GM19467 (cell line): ENCODE measurements at regions not wholly inside any gene's neighbourhood (a gene's known extent, or its start where the extent isn't known, plus 50 kb on each side); places are given as distances from the start of the nearest gene placed in this dataset.
"Not testable (repeated sequence)": the region's sequence is repeated elsewhere in the genome, so short reads cannot be mapped to it uniquely, and the experiment has no call there.

Experiments used
- ATAC-seq: cut with Tn5 transposase; IDR thresholded peaks from one replicate; pipeline ENCODE4 v1.9.1; 2021; ENCODE audit warnings: mild to moderate bottlenecking, moderate library complexity; ENCODE audit not compliant: unreplicated experiment

DNA sequence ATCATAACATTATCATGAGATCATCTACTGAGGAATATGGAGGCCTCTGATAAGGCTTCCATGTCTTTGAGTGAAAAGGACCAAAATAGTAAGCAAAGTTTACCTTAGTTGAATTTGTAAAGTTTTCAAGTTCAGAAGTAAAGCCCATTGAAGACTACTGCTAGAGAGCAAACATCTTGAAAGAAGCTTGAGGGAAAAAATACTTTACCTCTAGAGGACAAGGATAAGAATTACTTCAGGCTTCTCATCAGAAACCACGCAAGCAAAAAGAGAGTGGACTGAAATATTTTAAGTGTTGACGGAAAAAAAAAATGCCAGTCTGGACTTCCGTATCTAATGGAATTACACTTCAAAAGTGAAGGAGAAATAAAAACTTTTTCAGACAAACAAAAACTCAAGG is 114.3 kb downstream of the MPP7 start:
- ATAC-seq, result no peak

DNA sequence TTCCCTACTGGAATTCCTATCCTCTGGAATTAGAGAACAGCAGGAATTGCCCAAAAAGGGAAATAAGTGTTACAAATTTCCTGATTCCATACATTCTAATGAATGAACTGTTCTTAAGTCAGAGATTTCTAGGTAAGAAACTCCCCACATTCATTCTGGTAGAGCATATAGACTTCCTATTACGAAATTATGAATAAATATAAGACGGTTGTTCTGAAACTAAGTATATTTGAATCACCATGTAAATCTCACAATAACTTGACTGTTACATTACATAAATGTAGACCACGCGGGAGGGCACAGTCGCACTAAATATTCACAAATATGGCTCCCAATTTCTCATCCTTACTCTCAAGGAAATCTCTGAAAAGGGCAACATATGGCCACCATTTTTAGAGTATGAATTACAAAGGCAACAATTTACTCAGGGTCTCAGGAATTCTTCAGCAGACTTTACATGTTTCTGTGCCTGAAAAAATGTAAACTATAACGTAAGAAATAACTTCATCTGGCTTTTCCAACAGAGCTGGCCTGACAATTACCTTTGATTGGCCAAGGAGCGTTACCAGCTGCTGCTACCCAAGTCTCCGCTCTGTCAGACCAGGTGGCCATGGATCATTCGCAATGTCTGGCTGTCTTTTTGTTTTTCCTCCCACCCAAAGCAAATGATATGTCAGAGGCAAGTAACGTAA is 115.8 kb downstream of the MPP7 start:
- no peak for ATAC-seq

DNA sequence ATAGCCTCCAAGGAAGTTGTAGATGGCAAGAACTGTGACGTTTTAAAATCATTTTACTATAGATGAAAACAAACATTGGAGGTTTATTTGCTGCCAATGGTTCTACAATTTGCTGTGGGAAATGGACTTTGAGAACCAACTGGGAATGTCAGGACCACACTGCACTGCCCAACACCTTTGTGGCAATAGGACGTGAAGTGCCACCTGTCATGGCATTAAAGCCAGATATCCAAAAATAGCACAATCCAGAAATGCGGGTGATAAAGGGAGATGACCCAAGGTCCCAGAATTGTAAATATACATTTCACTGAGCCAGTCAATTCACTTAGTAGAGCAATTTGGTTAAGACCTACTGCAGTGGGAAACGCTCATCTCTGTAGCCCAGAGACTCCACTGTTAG is 116.4 kb downstream of the MPP7 start:
- ATAC-seq, result no peak

DNA sequence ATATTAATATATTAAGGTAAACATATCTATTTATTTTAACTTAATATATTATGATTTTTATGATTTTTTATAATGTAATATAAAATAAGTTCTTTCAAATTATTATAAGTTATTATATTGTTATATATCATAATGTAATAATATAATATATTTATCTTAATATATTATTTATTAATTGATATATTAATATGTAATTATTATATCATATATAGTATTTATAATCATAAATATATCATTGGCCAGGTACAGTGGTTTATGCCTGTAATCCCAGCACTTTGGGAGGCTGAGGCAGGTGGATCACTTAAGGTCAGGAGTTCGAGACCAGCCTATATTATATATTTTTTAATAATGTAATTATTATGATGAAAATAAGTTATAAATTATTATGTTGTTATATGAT is 118.1 kb downstream of the MPP7 start:
- no peak for ATAC-seq

DNA sequence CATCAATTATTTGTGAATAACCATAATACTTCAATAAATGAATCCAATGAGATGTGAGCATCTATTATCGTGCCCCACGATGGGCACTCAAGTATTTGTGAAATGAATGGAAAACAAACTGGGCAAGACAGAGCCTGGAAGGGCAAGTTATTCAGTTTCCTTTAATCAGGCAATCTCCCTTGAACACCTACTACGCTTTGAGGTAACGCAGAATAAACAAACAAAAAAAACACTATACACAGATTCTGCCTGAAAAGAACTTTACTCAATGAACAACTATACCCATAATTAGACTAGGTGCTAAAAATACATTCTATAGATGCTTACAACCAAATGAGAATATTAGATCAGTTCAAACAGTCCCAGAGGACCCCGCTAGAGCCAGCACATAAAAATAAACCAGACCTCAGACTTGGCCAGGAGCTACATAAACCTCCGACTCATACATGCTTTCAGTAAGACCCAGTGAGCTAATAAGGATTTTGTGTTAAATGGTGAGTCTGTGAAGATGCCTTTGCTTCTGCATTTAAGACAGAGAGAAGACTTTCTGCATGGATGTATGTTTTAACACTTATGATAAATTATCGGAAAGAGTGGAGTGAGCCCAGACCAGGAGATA is 121.3 kb downstream of the MPP7 start:
- no peak for ATAC-seq

DNA sequence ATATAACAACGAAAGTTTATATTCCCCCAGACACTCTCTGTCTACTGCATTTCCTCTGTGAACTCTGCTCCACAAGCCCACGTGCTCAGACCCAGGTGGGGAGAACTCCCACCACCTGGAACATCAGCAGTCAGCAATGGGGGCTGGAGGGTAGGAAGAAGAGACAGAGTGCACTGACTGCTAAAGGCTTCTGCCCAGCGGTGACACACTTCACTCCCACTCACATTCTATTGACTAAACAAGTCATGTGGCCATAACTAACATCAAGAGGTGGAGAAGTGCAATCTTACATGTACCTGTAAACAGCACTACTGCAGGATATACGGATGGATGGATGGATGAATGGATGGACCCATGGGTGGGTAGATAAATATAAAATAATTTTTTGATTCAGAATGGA is 122.2 kb downstream of the MPP7 start:
- ATAC-seq, result no peak

DNA sequence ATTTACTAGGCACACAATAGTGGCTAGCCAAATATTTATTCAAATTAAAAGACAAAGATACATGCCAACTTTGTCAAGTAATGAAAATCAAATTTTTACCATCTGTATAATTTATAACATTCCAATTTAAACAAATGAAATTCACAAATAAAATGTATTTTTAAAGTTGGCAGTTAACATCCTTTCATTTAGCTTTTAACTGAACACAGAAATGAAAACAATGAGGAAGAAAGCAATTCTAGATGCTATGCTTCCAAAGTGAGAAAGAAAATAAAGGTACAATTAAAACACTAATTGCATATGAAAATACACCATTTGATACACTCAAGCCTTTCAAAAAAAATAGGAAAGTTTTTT is 123.1 kb downstream of the MPP7 start:
- ATAC-seq, result no peak

DNA sequence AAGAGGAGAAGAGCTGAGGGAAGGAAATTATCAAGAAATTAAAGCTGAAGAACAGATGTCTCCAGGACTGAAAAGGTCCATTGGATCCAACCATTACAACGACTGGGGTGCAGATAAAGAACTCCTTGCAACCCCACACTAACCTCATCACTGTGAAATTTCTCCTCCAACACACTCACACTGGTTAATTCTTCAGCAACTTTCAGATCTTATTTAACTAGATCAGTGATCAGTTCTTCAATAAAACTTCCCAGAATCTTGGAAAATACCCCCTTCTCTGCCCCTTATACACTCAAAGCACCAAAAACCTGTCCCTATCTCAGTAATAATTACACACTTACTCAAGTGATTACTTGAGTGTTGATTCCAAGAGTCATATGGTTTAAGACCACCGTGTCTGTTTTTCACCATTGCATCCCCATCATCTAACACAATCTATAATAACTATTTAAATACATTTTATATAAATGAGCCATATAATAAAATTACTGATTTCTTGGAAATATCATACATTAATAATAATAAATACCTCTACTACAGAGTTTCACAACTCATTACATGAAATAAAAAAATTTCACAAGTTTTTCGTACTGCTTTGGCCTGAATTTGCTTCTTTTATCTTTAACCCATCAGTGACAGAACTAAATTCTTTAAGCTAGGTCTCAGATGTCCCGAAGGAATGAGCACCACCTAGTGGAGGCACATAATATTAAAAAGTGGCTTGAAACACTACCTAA is 123.7 kb downstream of the MPP7 start:
- ATAC-seq, result peak; percentile 68

DNA sequence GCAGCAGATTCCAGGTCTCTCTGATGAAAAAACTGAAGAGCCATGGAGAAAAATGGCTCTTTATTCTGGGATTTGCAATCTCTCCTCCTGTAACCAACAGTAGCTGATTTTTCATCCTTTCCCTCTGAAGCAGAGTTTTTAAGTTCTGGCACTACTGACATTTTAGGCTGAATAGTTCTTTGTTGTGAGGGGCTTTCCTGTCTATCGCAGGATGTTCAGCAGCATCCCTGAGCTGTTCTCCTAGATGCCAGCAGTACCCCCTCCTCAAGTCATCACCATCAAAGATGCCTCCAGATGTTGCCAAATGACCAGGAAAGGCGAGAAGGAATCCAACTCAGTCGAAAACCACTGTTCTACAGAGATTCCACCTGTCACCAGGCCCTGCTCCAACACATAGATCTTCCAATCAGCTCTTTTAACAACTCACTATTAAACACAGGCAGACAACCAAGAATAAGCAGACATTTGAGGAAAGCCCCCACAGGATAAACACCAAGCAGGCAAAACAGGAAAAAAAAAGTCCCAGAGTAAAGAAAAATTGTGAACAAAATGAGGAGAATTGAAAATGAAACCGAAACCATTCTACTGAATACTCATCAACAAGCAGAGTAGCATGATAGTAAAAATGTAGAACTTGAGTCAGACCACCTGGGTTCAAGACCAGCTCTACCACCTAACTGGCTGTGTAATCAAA is 124.8 kb downstream of the MPP7 start:
- ATAC-seq, result no peak

- ATAC-seq, result not testable (repeated sequence)
Measured at GRCh38 chr10:28176498-28176897, 126.4 kb downstream of the MPP7 start.

- no peak for ATAC-seq
Measured at GRCh38 chr10:28172223-28172610, 130.6 kb downstream of the MPP7 start.

GRCh38 chr10:28171468-28172222 is 131.2 kb downstream of the MPP7 start:
- ATAC-seq, result no peak

GRCh38 chr10:28169525-28169924 is 133.3 kb downstream of the MPP7 start:
- peak; percentile 98 for ATAC-seq

GRCh38 chr10:28160866-28161405 is 141.9 kb downstream of the MPP7 start:
- no peak for ATAC-seq

- no peak for ATAC-seq
Measured at GRCh38 chr10:28157379-28157778, 145.5 kb downstream of the MPP7 start.

DNA sequence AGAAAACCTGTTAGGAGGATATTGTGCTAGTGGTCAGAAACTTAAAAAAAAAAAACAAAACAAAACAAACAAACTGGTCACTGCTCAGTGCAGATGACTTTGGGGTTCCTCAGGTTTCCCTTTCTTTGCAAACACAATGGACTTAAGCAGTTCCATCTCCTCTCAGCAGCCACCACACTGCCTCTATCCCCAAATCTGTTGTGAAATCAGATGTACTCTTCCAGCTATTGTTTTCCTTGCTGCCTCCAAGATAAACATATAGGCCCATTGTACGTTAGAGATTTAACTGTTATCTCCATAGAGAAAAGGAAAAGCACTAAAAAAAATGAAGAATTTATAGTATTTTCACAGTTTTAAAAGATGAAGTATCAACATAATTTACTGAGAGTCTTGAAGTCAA is 147.1 kb downstream of the MPP7 start:
- no peak for ATAC-seq

GRCh38 chr10:28151636-28152035 is 151.2 kb downstream of the MPP7 start:
- no peak for ATAC-seq

DNA sequence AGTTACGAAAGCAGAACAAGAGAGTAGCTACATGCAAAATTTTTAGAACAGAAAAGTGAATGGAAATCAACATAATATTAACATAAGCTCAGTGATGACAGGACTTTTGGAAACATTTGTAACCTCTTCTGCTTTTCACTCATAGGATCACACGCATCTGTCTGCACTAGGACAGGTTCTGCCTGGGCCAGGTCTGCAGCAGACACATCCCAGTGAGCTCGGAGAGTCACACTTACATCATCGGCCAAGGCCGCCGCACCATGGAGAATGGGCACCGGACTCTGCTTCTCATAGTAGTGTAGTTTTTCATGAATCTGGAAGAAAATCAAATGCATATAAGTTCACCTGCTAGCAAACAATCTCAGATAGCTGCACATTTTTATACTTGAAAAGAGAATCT is 150.9 kb upstream of the ODAD2 start:
- ATAC-seq, result no peak

DNA sequence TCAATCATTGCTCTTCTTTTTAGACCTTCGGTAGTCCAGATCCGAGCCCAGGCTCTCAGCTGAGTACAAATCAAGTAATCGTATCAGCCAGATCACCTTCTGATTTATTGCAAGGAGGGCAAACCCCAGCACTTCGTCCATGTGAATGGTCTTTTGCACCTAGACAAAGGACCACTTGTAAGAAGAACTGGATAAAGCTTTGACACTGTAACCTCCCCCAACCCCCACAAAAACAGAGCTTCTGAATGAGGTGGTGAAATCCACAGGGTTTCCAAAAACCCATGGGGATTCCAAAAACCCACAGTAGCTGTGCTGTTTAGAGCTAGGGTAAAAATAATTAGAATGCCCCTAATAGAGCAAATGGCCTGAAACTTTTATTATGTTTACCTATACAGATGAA is 148.8 kb upstream of the ODAD2 start:
- ATAC-seq, result no peak

DNA sequence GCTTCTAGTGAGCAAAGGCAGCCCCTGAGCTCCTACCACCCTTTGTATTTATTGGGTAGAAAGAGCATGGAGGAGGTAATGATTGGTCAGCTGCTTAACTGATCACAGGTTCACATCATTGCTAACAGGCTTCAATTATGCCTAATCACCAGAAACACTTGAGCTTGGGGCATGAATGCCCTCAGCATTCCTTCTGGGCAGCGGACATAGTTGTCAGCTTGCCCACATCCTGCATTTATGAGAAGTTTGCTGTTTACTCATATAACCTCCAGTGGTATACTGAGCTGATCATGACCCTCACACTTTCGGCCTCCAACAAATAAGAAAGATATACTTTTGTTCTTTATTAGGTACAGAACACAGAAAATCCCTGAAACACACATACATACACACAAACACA is 140.3 kb upstream of the ODAD2 start:
- ATAC-seq, result no peak
